Renal cortical epithelial cell (primary cell): ENCODE measurements at regions not wholly inside any gene's neighbourhood (a gene's known extent, or its start where the extent isn't known, plus 50 kb on each side); places are given as distances from the start of the nearest gene placed in this dataset.

Experiments
- DNase-seq: peaks from one replicate; pipeline ENCODE4 v3.0.0-alpha.2; 2011; ENCODE audit warnings: low read depth

DNA sequence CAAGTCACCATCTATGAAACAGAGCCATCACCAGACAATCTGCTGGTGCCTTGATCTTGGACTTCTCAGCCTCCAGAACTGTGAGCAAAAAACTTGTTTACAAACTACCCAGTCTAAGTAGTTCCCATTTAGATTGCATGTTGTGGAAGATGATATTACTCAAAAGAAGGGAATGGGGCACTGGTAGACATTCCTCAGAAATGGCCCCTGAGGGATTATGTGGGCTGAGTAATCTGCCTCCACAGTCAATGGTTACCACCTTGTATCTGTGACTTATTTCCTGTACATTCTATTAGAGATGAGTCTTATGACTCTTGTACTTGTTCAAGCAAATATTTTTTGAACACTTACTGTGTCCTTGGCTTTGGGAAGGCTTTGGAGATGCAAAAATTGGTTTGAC is 160.4 kb downstream of the NUP35 start:
- peak; percentile 33 for DNase-seq

GRCh38 chr2:183291436-183291835 is 167.2 kb downstream of the NUP35 start:
- DNase-seq, result no peak

- no peak for DNase-seq
Observed at GRCh38 chr2:183292028-183292427, 167.8 kb downstream of the NUP35 start.

GRCh38 chr2:183339311-183339710 is 215.1 kb downstream of the NUP35 start:
- no peak for DNase-seq

- no peak for DNase-seq
Observed at GRCh38 chr2:183341057-183341456, 216.8 kb downstream of the NUP35 start.

DNA sequence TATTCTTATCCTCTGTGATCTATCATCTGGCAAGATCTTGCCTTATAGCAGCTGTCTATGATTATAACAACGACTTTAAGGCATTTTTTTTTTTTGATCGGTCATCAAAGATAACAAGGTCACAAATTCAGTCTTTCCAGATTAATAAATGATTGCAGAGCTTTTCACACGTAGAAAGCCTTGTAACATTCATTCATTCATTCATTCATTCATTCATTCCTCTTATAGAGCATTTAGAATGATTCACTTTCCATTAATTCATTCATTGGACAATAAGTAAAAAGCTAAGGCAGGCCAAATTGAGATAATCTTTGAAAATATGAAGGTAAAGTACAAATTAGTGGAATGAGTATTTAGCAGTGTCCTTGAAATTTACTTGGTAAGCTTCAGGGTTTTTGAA is 223.7 kb downstream of the NUP35 start:
- DNase-seq, result no peak

DNA sequence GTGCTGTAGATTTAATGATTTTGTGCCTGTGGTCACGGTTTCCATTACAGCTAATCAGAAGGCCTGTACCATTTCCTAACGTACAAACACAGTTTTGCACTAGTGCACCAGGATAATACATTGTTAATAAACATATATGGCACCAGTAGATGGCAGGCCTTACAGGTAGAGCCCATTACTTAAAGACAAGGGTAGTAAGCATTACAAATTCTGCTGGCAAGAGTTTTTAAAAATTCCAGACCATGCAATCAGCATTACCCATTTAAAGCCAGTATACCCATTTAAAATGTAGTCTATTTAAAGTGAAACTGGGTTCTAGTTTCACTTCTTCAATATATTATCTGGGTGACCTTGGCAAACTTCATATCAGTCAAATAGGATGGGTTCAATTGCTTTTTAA is 224.2 kb downstream of the NUP35 start:
- no peak for DNase-seq

DNA sequence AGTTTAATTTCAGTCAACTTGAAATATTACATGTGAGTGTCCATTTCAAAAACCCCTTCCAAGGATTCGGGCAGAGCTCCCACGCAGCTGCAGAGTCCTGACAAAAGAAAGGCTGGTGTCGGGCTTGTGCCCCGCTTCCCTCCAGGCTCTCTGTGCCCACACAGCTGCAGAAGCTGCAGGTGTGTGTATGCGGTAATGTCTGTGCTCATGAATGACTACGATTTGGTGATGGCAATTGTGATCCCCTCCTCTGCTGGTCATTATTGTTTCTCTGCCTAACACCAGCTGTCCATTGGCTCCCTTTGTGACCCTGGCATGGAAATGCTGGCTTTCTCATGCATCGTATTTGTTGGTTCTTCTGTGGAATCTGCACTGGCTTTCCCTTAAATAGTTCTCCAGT is 224.8 kb downstream of the NUP35 start:
- no peak for DNase-seq

GRCh38 chr2:183359867-183360266 is 235.6 kb downstream of the NUP35 start:
- peak; percentile 10 for DNase-seq

DNA sequence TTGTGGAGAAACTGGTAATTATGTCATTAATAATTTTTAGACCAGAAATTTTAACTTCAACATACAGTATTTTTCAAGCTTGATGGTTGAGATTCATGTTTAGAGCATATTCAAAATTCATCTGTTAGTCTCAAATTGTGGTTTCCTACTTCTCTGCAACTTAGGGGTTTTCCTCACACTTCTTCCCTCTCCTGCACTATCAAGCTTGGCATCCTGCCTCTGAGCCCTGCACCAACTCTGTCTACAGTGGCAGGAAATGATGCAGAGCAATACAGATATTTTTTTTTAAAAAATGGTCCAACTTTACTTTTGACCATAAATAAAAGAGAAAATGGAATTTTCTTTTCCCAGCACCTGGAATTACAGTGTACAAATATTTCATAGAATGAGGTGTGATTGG is 247.3 kb downstream of the NUP35 start:
- DNase-seq, result no peak

- no peak for DNase-seq
Observed at GRCh38 chr2:183375821-183376220, 251.6 kb downstream of the NUP35 start.

DNA sequence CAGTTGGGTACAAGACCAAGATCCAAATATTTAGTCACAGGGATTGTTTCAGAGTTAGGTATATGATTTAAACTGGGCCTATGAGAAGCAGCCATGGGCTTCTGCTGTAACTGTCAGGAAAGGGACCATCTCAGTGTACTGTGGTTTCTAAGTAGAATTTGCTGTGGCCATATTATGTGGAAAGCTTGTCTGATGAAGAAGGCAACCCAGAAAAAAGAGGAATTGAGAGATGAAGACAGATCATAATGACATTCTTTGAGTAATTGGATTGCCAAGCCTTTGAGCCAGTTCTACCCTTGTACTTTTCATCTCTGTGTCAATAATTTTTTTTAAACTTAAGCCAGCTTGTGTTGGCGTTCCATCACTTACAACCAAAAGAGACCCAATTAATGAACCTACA is 259.6 kb downstream of the NUP35 start:
- DNase-seq, result no peak

DNA sequence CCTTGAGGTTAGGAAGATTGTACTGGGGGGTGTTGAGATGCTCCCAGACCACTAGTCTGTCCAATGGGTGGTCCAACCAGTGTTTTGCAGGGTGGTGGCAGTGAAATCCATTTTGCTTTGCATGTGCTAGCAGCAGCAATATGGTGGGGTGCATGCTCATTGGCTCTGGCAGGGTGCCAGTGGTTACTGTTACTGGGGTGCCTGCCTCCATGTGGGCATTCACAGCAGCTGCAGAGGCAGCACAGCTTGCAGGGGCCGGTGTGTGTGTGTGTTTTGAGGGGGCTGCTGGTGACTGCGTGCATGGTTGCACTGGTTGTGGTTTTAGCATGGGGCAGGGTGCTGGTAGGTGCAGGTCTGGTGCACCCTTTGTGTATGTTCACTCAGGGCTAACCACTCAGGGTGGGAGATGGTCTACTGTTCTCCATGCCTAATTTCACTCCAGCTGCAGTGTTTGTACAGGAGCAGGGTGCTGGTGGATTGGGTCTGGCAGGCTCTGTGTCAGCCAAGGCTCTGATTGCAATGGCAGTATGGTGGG is 265.4 kb downstream of the NUP35 start:
- no peak for DNase-seq

GRCh38 chr2:183390109-183390508 is 265.9 kb downstream of the NUP35 start:
- DNase-seq, result no peak

- DNase-seq, result no peak
Observed at GRCh38 chr2:183404392-183404791, 280.1 kb downstream of the NUP35 start.

- no peak for DNase-seq
Observed at GRCh38 chr2:183408562-183408961, 284.3 kb downstream of the NUP35 start.

DNA sequence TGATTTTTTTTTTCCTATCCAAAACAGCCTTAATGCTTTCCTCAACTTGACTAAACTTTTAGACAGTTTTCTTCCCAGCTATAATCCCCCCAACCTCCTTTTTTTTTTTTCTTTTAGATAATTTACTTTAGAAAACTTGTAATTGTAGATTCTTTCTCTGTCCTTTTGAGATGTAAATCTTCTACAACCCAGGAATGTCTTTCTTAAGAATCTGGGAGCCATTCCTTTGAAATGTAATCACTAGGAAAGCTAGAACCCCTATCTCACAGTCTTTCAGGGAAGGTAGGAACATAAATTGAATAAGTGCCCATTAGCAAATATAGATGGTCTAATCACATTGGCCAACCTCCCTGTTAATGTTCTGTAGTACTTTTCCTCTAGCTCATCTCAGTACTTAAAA is 285.4 kb downstream of the NUP35 start:
- no peak for DNase-seq

GRCh38 chr2:183416753-183417152 is 292.5 kb downstream of the NUP35 start:
- DNase-seq, result no peak

- no peak for DNase-seq
Observed at GRCh38 chr2:183426825-183427224, 302.6 kb downstream of the NUP35 start.

DNA sequence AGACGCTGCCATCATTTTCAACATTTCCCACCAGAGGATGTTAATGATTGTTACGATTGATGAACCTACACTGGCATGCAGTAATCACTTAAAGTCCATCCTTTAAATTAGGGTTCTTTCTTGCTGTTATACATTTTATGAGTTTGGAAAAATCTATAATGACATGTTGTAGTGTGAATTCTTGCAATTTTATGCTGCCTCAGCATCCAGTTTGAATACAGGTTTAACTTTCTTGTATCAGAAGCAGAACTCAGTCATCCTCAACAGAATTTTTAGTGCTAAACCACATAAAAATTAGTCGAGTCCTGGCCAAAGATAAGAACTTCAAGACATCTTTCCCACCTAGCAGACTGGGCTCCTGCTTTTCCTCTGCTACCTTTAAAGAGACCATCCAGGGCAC is 303.3 kb downstream of the NUP35 start:
- no peak for DNase-seq

GRCh38 chr2:183428881-183429280 is 304.6 kb downstream of the NUP35 start:
- DNase-seq, result no peak

GRCh38 chr2:183438541-183438940 is 314.3 kb downstream of the NUP35 start:
- no peak for DNase-seq

DNA sequence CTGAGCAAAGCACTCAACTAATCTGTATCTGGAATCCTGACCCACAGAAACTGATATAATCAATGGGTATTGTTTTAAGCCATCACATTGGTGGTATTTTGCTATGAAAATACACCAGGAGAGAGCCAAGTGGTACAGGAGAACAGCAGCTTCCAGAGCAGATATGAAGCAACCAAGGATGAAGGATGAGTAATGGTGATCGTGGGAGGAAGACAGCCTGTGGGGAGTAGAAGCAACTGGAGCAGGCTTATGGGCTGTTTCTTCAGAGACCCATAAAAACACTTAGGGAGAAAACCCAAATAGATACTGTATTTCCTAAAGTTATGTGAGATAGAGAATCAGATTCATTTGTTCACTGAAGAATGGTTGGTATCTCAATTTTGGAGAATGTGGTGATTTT is 330.8 kb downstream of the NUP35 start:
- no peak for DNase-seq

- no peak for DNase-seq
Observed at GRCh38 chr2:183456177-183456576, 331.9 kb downstream of the NUP35 start.

DNA sequence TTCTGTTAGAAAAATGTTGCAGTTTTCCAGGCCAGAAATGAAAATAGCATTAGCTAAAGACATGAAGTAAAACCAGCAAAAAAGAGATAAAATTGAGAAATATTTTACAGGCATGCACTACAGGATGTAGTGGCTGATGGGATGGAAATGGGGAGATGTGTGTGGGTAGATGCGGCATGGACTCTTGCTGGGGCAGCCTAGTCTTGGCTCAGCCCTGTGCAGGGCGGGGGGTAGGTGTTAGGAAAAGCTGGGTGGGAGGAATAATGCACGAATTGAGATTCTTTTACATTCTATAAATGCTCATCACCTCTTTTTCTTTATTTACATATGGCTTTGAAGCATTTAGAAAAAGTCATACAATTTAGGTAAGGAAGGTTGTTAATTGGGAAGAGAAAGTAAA is 334.2 kb downstream of the NUP35 start:
- no peak for DNase-seq
